GM12892 (cell line): ENCODE measurements at regions not wholly inside any gene's neighbourhood (a gene's known extent, or its start where the extent isn't known, plus 50 kb on each side); places are given as distances from the start of the nearest gene placed in this dataset.
"Not testable (repeated sequence)": the region's sequence is repeated elsewhere in the genome, so short reads cannot be mapped to it uniquely, and the experiment has no call there.

ENCODE experiments used
- POLR2A ChIP-seq: IDR thresholded peaks from 2 replicates; pipeline ENCODE4 v1.6.1; 2011; ENCODE audit warnings: low read depth, low read length, control low read depth
- POLR2AphosphoS5 ChIP-seq: IDR thresholded peaks from 2 replicates; pipeline ENCODE4 v1.6.1; 2011; ENCODE audit warnings: low read depth, low read length, control low read depth

- not testable (repeated sequence) for TF ChIP-seq POLR2A, POLR2AphosphoS5
These were observed 116.0 kb downstream of the TDRD15 start for GRCh38 chr2:21239749-21240148.
